Right atrium auricular region (tissue), 2 donors: ENCODE measurements at regions not wholly inside any gene's neighbourhood (a gene's known extent, or its start where the extent isn't known, plus 50 kb on each side); places are given as distances from the start of the nearest gene placed in this dataset.

Source experiments
- DNase-seq: peaks from one replicate; pipeline ENCODE4 v3.0.0-alpha.2; 2019; ENCODE audit warnings: low spot score
- H3K27ac ChIP-seq, 2 donors: fragments of 200-600 bp; sonication (generic); 1 replicate in 1 of 2; 2 replicates in 1 of 2; pipeline ENCODE4 v1.5.1; 2016 to 2019
- H3K27me3 ChIP-seq, 2 donors: fragments of 200-600 bp; sonication (generic); one replicate each; pipeline versions ENCODE4 v1.5.1 to v1.6.0; 2017 to 2019
- H3K36me3 ChIP-seq: fragments of 200-600 bp; sonication (generic); one replicate; pipeline ENCODE4 v1.5.1; 2016
- H3K4me1 ChIP-seq, 2 donors: fragments of 200-600 bp; sonication (generic); one replicate each; pipeline versions ENCODE4 v1.5.1 to v1.6.0; 2017 to 2019
- H3K4me3 ChIP-seq, 2 donors: fragments of 200-600 bp; sonication (generic); 1 replicate in 1 of 2; 2 replicates in 1 of 2; pipeline ENCODE4 v1.5.1; 2017 to 2019; ENCODE audit warnings: mild to moderate bottlenecking in 1 of 2, moderate library complexity in 1 of 2
- H3K9me3 ChIP-seq, 2 donors: fragments of 200-600 bp; sonication (generic); one replicate each; pipeline ENCODE4 v1.5.1; 2019
- CTCF ChIP-seq, 2 donors: fragments of 200-600 bp; sonication (generic); IDR thresholded peaks; one replicate each; pipeline ENCODE4 v1.5.1; 2019; ENCODE audit warnings: antibody characterized with exemption in 2 of 2

GRCh38 chr5:25349746-25350145 is 705.0 kb upstream of the CDH10 start:
- no peaks in the 10 kb centered on the region for H3K36me3 ChIP-seq

GRCh38 chr5:25345240-25345771 is 700.5 kb upstream of the CDH10 start:
- H3K27me3 ChIP-seq: no peaks in the 10 kb centered on the region
- no peak for TF ChIP-seq CTCF (IDR thresholded peaks at IDR 0.05)
- H3K4me3 ChIP-seq: no peak overlapping the region
- no peaks in the 10 kb centered on the region for H3K36me3 ChIP-seq
- H3K9me3 ChIP-seq: no peaks in the 10 kb centered on the region
- no peaks in the 10 kb centered on the region for H3K4me1 ChIP-seq
- no peak for DNase-seq
- no peak overlapping the region for H3K27ac ChIP-seq

More at GRCh38 chr5:25349746-25350145, 705.0 kb upstream of the CDH10 start:
- Histone ChIP-seq H3K27ac (no peak overlapping the region), H3K4me3 (no peak overlapping the region), H3K9me3 (no peaks in the 10 kb centered on the region), H3K27me3 (no peaks in the 10 kb centered on the region), H3K4me1 (no peaks in the 10 kb centered on the region)
- TF ChIP-seq CTCF (IDR thresholded peaks at IDR 0.05): no peak
- no peak for DNase-seq

DNA sequence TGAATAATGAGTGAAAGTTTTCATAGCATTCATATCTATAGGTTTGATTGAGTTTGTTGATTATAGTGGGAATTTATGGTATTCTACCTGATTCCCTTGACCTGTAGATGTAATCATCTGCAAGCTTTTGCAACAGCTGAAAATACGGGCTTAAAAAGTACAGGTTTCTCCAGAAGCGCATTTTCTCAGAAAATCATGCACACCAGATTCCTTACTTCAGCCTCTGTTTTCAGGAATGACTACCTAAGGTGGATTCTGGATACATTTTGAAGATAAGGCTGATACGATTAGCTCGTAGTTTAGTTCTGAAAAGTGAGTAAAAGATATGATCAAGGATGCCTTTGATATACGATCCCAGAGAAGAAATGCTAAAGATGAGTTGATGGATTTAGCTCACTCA is 694.8 kb upstream of the CDH10 start:
- Histone ChIP-seq H3K4me1 (no peaks in the 10 kb centered on the region), H3K27me3 (no peaks in the 10 kb centered on the region), H3K9me3 (no peaks in the 10 kb centered on the region), H3K36me3 (no peaks in the 10 kb centered on the region), H3K27ac (no peak overlapping the region), H3K4me3 (no peak overlapping the region)
- TF ChIP-seq CTCF (IDR thresholded peaks at IDR 0.05): no peak
- DNase-seq: no peak

DNA sequence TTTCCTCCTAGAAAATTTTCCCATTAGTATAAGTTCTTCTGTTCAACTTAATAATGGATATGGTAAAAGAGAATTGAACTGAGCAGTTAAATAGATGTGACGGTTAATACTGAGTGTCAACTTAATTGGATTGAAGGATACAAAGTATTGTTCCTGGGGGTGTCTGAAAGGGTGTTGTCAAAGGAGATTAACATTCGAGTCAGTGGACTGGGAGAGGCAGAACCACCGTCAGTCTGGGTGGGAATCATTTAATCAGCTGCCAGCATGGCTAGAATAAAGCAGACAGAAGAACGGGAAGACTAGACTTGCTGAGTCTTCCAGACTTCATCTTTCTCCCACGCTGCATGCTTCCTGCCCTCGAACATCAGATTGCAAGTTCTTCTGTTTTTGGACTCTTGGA is 689.6 kb upstream of the CDH10 start:
- no peak overlapping the region for H3K4me3 ChIP-seq
- no peaks in the 10 kb centered on the region for H3K4me1 ChIP-seq
- no peak for TF ChIP-seq CTCF (IDR thresholded peaks at IDR 0.05)
- H3K27ac ChIP-seq: no peak overlapping the region
- no peaks in the 10 kb centered on the region for H3K36me3 ChIP-seq
- no peaks in the 10 kb centered on the region for H3K9me3 ChIP-seq
- H3K27me3 ChIP-seq: no peaks in the 10 kb centered on the region
- no peak for DNase-seq

DNA sequence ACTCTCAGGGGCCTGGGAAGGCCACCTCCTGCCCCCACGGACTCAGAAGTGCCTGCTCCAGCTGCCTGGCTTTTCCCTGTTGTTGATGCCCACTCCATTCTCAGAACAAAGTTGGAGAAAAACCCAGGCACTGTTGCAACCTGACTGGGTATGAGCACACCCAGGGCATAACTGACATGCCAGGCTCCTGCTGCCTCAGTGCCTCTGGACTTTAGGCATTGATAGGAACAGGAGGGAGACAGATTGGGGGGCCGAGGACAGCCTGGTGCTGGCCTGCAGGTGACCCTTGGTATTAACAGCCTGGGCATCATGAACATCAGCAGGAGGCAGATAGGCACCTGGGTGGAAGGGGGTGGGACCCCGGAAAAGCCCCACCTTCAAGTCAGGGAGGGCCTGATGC is 685.9 kb upstream of the CDH10 start:
- DNase-seq: no peak
- H3K36me3 ChIP-seq: no peaks in the 10 kb centered on the region

More for the DNA sequence above, 685.9 kb upstream of the CDH10 start:
- Histone ChIP-seq H3K27ac (no peak overlapping the region), H3K9me3 (no peaks in the 10 kb centered on the region), H3K27me3 (no peaks in the 10 kb centered on the region), H3K4me3 (no peak overlapping the region), H3K4me1 (no peaks in the 10 kb centered on the region)
- no peak for TF ChIP-seq CTCF (IDR thresholded peaks at IDR 0.05)
